ENCODE measurements at regions not wholly inside any gene's neighbourhood (a gene's known extent, or its start where the extent isn't known, plus 50 kb on each side); places are given as distances from the start of the nearest gene placed in this dataset.
"Not testable (repeated sequence)": the region's sequence is repeated elsewhere in the genome, so short reads cannot be mapped to it uniquely, and the experiment has no call there.

- DNase-seq (ENCODE audit: low read depth): no peak
Measured at GRCh38 chr6:21334651-21335050, 258.9 kb upstream of the SOX4 start.

GRCh38 chr6:21335591-21335990, 258.0 kb upstream of the SOX4 start:
- no peak for DNase-seq (ENCODE audit: low read depth)

- no peak for DNase-seq (ENCODE audit: low read depth)
Measured at GRCh38 chr6:21337263-21337662, 256.3 kb upstream of the SOX4 start.

- no peak for DNase-seq (ENCODE audit: low read depth)
Measured at GRCh38 chr6:21340573-21340972, 253.0 kb upstream of the SOX4 start.

GRCh38 chr6:21341910-21342309, 251.6 kb upstream of the SOX4 start:
- DNase-seq (ENCODE audit: low read depth): no peak

GRCh38 chr6:21342501-21342900, 251.1 kb upstream of the SOX4 start:
- no peak for DNase-seq (ENCODE audit: low read depth)

GRCh38 chr6:21345704-21346103, 247.8 kb upstream of the SOX4 start:
- DNase-seq (ENCODE audit: low read depth): not testable (repeated sequence)

GRCh38 chr6:21348146-21348503, 245.4 kb upstream of the SOX4 start:
- no peak for DNase-seq (ENCODE audit: low read depth)

GRCh38 chr6:21348504-21349195, 244.9 kb upstream of the SOX4 start:
- no peak for DNase-seq (ENCODE audit: low read depth)

GRCh38 chr6:21349834-21350233, 243.7 kb upstream of the SOX4 start:
- DNase-seq (ENCODE audit: low read depth): no peak

GRCh38 chr6:21350926-21351325, 242.6 kb upstream of the SOX4 start:
- DNase-seq (ENCODE audit: low read depth): no peak

- DNase-seq (ENCODE audit: low read depth): no peak
Measured at GRCh38 chr6:21352131-21352530, 241.4 kb upstream of the SOX4 start.

- no peak for DNase-seq (ENCODE audit: low read depth)
Measured at GRCh38 chr6:21354805-21355238, 238.7 kb upstream of the SOX4 start.

GRCh38 chr6:21355638-21356037, 237.9 kb upstream of the SOX4 start:
- DNase-seq (ENCODE audit: low read depth): no peak

- DNase-seq (ENCODE audit: low read depth): no peak
Measured at GRCh38 chr6:21357262-21357661, 236.3 kb upstream of the SOX4 start.

GRCh38 chr6:21359926-21360325, 233.6 kb upstream of the SOX4 start:
- no peak for DNase-seq (ENCODE audit: low read depth)

- no peak for DNase-seq (ENCODE audit: low read depth)
Measured at GRCh38 chr6:21360336-21360735, 233.2 kb upstream of the SOX4 start.

GRCh38 chr6:21367148-21367547, 226.4 kb upstream of the SOX4 start:
- no peak for DNase-seq (ENCODE audit: low read depth)

GRCh38 chr6:21367649-21368154, 225.8 kb upstream of the SOX4 start:
- no peak for DNase-seq (ENCODE audit: low read depth)

- no peak for DNase-seq (ENCODE audit: low read depth)
Measured at GRCh38 chr6:21371061-21371460, 222.5 kb upstream of the SOX4 start.

GRCh38 chr6:21371676-21372171, 221.8 kb upstream of the SOX4 start:
- DNase-seq (ENCODE audit: low read depth): no peak

GRCh38 chr6:21375151-21376116, 218.1 kb upstream of the SOX4 start:
- DNase-seq (ENCODE audit: low read depth): no peak

- DNase-seq (ENCODE audit: low read depth): no peak
Measured at GRCh38 chr6:21377356-21377755, 216.2 kb upstream of the SOX4 start.
